Colonic mucosa (tissue), 4 donors: ENCODE measurements at regions not wholly inside any gene's neighbourhood (a gene's known extent, or its start where the extent isn't known, plus 50 kb on each side); places are given as distances from the start of the nearest gene placed in this dataset.

Experiments used
- DNase-seq: peaks from one replicate; pipeline ENCODE4 v3.0.0-alpha.2; 2020
- H3K27ac ChIP-seq: fragments of 200-600 bp; one replicate; pipeline ENCODE4 v1.8.0; 2021
- H3K27me3 ChIP-seq: fragments of 200-600 bp; one replicate; pipeline ENCODE4 v1.8.0; 2021
- H3K36me3 ChIP-seq: fragments of 200-600 bp; one replicate; pipeline ENCODE4 v1.8.0; 2021
- H3K4me1 ChIP-seq: fragments of 200-600 bp; one replicate; pipeline ENCODE4 v1.8.0; 2021; ENCODE audit warnings: mild to moderate bottlenecking
- H3K4me3 ChIP-seq: fragments of 200-600 bp; one replicate; pipeline ENCODE4 v1.8.0; 2021
- H3K9ac ChIP-seq, 2 donors: one replicate each; pipeline ENCODE4 v1.7.0; 2013; ENCODE audit warnings: control low read depth in 2 of 2, low read depth in 2 of 2, low read length in 2 of 2
- H3K9me3 ChIP-seq: fragments of 200-600 bp; one replicate; pipeline ENCODE4 v1.8.0; 2021
- intact Hi-C: fragments of 100-400 bp; cut with DNase I; formaldehyde crosslinking; loops from one replicate; pipeline ENCODE4 v1.14.1; 2022
- TF ChIP-seq, protein P1 (sequence below): fragments of 200-600 bp; IDR thresholded peaks from one replicate; pipeline ENCODE4 v1.8.0; 2022; ENCODE audit warnings: antibody characterized with exemption, mild to moderate bottlenecking
- donor health status: healthy.
- donor health status: DM: no; HTN: no; CAD: no.
- donor health status: DM: no; HTN: no; CAD: no.

- TF ChIP-seq, protein P1, sequence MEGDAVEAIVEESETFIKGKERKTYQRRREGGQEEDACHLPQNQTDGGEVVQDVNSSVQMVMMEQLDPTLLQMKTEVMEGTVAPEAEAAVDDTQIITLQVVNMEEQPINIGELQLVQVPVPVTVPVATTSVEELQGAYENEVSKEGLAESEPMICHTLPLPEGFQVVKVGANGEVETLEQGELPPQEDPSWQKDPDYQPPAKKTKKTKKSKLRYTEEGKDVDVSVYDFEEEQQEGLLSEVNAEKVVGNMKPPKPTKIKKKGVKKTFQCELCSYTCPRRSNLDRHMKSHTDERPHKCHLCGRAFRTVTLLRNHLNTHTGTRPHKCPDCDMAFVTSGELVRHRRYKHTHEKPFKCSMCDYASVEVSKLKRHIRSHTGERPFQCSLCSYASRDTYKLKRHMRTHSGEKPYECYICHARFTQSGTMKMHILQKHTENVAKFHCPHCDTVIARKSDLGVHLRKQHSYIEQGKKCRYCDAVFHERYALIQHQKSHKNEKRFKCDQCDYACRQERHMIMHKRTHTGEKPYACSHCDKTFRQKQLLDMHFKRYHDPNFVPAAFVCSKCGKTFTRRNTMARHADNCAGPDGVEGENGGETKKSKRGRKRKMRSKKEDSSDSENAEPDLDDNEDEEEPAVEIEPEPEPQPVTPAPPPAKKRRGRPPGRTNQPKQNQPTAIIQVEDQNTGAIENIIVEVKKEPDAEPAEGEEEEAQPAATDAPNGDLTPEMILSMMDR, result no peak
- no peaks in the 10 kb centered on the region for H3K36me3 ChIP-seq
- no peaks in the 10 kb centered on the region for H3K4me1 ChIP-seq
- no peak overlapping the region for H3K27ac ChIP-seq
- H3K4me3 ChIP-seq, result no peak overlapping the region
- no peaks in the 10 kb centered on the region for H3K27me3 ChIP-seq
- no peak for DNase-seq
- no peaks in the 10 kb centered on the region for H3K9me3 ChIP-seq
- intact Hi-C loops, result loop anchor here (10.0 kb wide), 1 partner anchor 94 kb away; the partner anchor contains the start of gene WLS
- no peak overlapping the region for H3K9ac ChIP-seq
Measured at GRCh38 chr1:68328490-68328889, 96.2 kb upstream of the WLS start.

DNA sequence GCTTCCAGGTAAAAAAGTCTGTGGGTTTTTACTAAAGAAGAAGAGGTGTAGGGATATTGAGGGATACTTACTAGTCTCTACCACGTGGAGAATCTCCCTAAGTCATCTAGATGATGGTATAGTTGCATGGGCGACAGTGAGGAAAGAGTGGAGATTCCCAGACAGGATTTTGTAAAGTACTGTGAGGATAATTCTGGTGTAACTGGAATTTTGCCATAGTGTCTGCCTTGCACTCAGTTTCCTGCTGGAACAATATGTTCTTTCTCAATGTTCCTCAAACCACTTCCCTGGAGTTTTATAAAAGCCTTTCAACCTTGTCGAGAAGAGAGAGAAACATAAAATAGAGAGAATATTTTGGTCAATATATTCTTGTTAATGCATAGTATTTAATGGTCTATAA is 95.1 kb upstream of the WLS start:
- no peaks in the 10 kb centered on the region for H3K4me1 ChIP-seq
- DNase-seq, result no peak
- intact Hi-C loops, result loop anchor here (10.0 kb wide), 1 partner anchor 93 kb away; the partner anchor contains the start of gene WLS
- no peak overlapping the region for H3K4me3 ChIP-seq
- no peak overlapping the region for H3K27ac ChIP-seq
- no peaks in the 10 kb centered on the region for H3K9me3 ChIP-seq
- no peak overlapping the region for H3K9ac ChIP-seq
- TF ChIP-seq, protein P1, result no peak
- no peaks in the 10 kb centered on the region for H3K36me3 ChIP-seq
- H3K27me3 ChIP-seq, result no peaks in the 10 kb centered on the region

DNA sequence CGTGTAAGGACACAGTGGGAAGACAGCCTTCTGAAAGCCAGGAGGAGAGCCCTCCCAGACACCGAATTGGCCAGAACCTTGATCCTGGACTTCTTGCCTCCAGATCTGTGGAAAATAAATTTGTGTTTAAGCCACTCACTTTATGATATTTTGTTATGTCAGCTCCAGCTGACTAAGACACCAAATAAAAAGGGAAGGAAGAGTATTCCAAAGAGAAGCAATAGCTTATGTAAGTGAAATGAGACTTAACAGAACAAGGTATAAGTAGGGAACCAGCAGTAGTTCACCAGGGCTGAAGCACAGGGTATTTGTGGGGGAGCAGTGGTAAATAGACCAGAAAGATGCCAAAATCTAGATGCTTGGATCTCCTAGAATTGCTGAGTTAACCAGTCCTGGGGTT is 94.2 kb upstream of the WLS start:
- no peak for DNase-seq
- Histone ChIP-seq H3K27ac (no peak overlapping the region), H3K4me3 (no peak overlapping the region), H3K27me3 (no peaks in the 10 kb centered on the region), H3K9me3 (no peaks in the 10 kb centered on the region), H3K9ac (no peak overlapping the region), H3K36me3 (no peaks in the 10 kb centered on the region), H3K4me1 (no peaks in the 10 kb centered on the region)
- intact Hi-C loops, result loop anchor here (10.0 kb wide), 1 partner anchor 92 kb away; the partner anchor contains the start of gene WLS
- TF ChIP-seq, protein P1, result no peak

DNA sequence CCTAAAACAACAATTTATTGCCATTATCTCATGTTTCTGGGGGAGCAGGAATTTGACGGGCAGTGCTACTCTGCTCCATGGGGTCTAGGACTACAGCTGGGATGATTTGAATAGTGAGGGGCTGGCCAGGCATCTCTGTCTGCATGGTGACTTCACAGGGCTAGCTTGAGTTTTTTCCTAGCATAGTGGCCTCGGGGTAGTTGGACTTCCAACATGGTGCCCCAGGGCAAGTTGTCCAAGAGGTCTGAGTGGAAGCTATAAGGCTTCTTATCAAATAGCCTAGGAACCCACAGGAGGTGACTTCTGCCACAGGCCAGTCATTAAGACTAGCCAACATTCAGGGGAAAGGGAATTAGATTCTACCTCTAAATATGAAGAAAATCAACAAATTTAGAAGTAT is 92.0 kb upstream of the WLS start:
- Histone ChIP-seq H3K27me3 (no peaks in the 10 kb centered on the region), H3K9me3 (no peaks in the 10 kb centered on the region), H3K4me1 (no peaks in the 10 kb centered on the region), H3K4me3 (no peak overlapping the region), H3K27ac (no peak overlapping the region), H3K9ac (no peak overlapping the region), H3K36me3 (no peaks in the 10 kb centered on the region)
- intact Hi-C loops, result loop anchor here (10.0 kb wide), 1 partner anchor 90 kb away; the partner anchor contains the start of gene WLS
- no peak for DNase-seq
- TF ChIP-seq, protein P1, result no peak

GRCh38 chr1:68322837-68323687 is 90.7 kb upstream of the WLS start:
- H3K9me3 ChIP-seq, result no peaks in the 10 kb centered on the region
- no peaks in the 10 kb centered on the region for H3K27me3 ChIP-seq
- no peak for DNase-seq
- H3K36me3 ChIP-seq, result no peaks in the 10 kb centered on the region
- TF ChIP-seq, protein P1, result no peak
- no peak overlapping the region for H3K4me3 ChIP-seq
- H3K9ac ChIP-seq, result no peak overlapping the region
- H3K4me1 ChIP-seq, result no peaks in the 10 kb centered on the region
- H3K27ac ChIP-seq, result no peak overlapping the region
- intact Hi-C loops, result loop anchor here (10.0 kb wide), 1 partner anchor 88 kb away; the partner anchor contains the start of gene WLS
